Immature natural killer cell (primary cell): ENCODE measurements at regions not wholly inside any gene's neighbourhood (a gene's known extent, or its start where the extent isn't known, plus 50 kb on each side); places are given as distances from the start of the nearest gene placed in this dataset.

Experiments used
- DNase-seq, 3 donors: peaks; one replicate each; pipeline ENCODE4 v3.0.0; 2022; ENCODE audit warnings: mixed read lengths in 1 of 3
- H3K27ac Mint-ChIP-seq, 6 donors: one replicate each; pipeline ENCODE4 v1.8.0; 2020; ENCODE audit warnings: mixed read lengths in 6 of 6, mild to moderate bottlenecking in 5 of 6, inconsistent platforms in 4 of 6, moderate library complexity in 3 of 6
- H3K27me3 Mint-ChIP-seq, 3 donors: one replicate each; pipeline ENCODE4 v1.8.0; 2020 to 2021; ENCODE audit warnings: low read depth in 3 of 3, mild to moderate bottlenecking in 3 of 3, mixed read lengths in 3 of 3, moderate library complexity in 3 of 3, inconsistent platforms in 1 of 3
- H3K36me3 Mint-ChIP-seq, 3 donors: one replicate each; pipeline ENCODE4 v1.8.0; 2020; ENCODE audit warnings: mixed read lengths in 3 of 3, inconsistent platforms in 2 of 3, mild to moderate bottlenecking in 2 of 3
- H3K4me1 Mint-ChIP-seq, 2 donors: one replicate each; pipeline ENCODE4 v1.8.0; 2020; ENCODE audit warnings: inconsistent platforms in 2 of 2, mild to moderate bottlenecking in 2 of 2, mixed read lengths in 2 of 2, moderate library complexity in 1 of 2
- H3K4me3 Mint-ChIP-seq, 5 donors: one replicate each; pipeline ENCODE4 v1.8.0; 2020; ENCODE audit warnings: mild to moderate bottlenecking in 5 of 5, mixed read lengths in 5 of 5, inconsistent platforms in 3 of 5, moderate library complexity in 3 of 5
- H3K9me3 Mint-ChIP-seq, 6 donors: one replicate each; pipeline ENCODE4 v1.8.0; 2020; ENCODE audit warnings: mild to moderate bottlenecking in 6 of 6, mixed read lengths in 6 of 6, inconsistent platforms in 4 of 6, moderate library complexity in 3 of 6

DNA sequence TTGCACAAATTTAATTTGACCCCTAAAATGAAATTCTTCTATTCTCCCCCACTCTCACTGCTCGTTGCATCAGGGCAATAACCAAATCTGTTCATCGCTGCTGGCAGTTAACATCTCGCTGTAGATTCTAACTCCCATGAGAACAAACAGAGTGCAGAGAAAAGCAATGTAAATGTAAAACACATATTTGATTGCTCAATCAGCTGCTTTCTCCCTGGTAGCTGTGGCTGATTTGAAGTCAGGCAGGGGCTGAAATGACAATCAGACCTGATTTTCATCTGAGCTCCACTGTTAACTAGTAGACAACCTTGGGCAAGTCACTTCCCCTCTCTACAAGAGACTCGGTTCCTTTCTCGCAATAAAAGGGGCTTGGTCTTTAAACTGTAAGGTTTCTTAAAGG lies 119.8 kb upstream of the CPNE4 start:
- no peaks in the 10 kb centered on the region for H3K4me1 Mint-ChIP-seq
- H3K4me3 Mint-ChIP-seq: no peak overlapping the region
- no peaks in the 10 kb centered on the region for H3K36me3 Mint-ChIP-seq
- peaks cover 0 to 3% (median 1%) of the 10 kb centered on the region in 3 donors for H3K27me3 Mint-ChIP-seq
- DNase-seq: no peak
- H3K9me3 Mint-ChIP-seq: peaks cover 0 to 11% (median 0%) of the 10 kb centered on the region in 6 donors
- H3K27ac Mint-ChIP-seq: no peak overlapping the region

- H3K27me3 Mint-ChIP-seq: no peaks in the 10 kb centered on the region
- H3K36me3 Mint-ChIP-seq: no peaks in the 10 kb centered on the region
- H3K27ac Mint-ChIP-seq: no peak overlapping the region
- H3K4me1 Mint-ChIP-seq: no peaks in the 10 kb centered on the region
- no peak for DNase-seq
- H3K9me3 Mint-ChIP-seq: peaks cover 0 to 3% (median 0%) of the 10 kb centered on the region in 6 donors
- H3K4me3 Mint-ChIP-seq: no peak overlapping the region
These were observed 124.3 kb upstream of the CPNE4 start for GRCh38 chr3:132159145-132159544.

GRCh38 chr3:132160198-132160597 lies 125.4 kb upstream of the CPNE4 start:
- H3K27ac Mint-ChIP-seq: no peak overlapping the region
- no peak overlapping the region for H3K4me3 Mint-ChIP-seq
- peaks cover 0 to 4% (median 0%) of the 10 kb centered on the region in 6 donors for H3K9me3 Mint-ChIP-seq

GRCh38 chr3:132161608-132162007 lies 126.8 kb upstream of the CPNE4 start:
- Mint-ChIP-seq H3K9me3 (peaks cover 0 to 5% (median 3%) of the 10 kb centered on the region in 6 donors), H3K36me3 (no peaks in the 10 kb centered on the region), H3K27ac (no peak overlapping the region), H3K4me1 (no peaks in the 10 kb centered on the region), H3K27me3 (peaks cover 0 to 1% (median 0%) of the 10 kb centered on the region in 3 donors), H3K4me3 (no peak overlapping the region)
- DNase-seq: no peak

More at GRCh38 chr3:132160198-132160597, 125.4 kb upstream of the CPNE4 start:
- no peaks in the 10 kb centered on the region for H3K36me3 Mint-ChIP-seq
- H3K4me1 Mint-ChIP-seq: no peaks in the 10 kb centered on the region
- H3K27me3 Mint-ChIP-seq: no peaks in the 10 kb centered on the region
- DNase-seq: no peak

DNA sequence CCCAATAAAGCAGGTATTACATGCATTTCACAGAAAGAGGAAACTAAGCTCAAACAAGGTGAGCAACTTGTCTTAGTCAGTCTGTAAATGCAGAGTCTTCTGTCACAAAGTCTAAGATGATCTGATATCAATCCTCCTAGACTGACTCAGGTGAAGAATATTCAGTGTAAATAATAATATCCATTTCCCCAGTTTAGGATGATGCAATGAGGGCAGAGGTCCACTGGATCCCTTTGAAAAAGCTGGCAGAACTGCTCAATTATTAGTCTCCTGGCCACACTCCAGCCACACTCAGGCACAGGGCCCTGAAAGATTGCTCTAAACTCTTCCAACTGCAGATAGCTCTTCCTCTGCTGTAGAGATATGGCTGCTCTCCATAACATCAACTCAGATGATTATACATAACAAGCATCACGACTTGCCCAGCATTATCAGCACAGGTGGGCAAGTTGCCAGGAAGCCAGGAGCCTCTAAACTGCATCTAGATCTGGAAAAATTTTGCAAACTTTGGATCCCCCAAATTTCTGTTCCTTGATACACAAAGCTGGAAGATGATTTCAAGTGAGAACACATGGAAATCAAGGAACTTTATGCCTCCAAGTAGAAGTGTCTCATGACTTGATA lies 129.8 kb upstream of the CPNE4 start:
- Mint-ChIP-seq H3K9me3 (peaks cover 0 to 5% (median 3%) of the 10 kb centered on the region in 6 donors), H3K27me3 (peaks cover 0 to 1% (median 0%) of the 10 kb centered on the region in 3 donors), H3K4me3 (no peak overlapping the region), H3K4me1 (no peaks in the 10 kb centered on the region), H3K27ac (no peak overlapping the region), H3K36me3 (no peaks in the 10 kb centered on the region)
- no peak for DNase-seq

- Mint-ChIP-seq H3K9me3 (peaks cover 0 to 5% (median 2%) of the 10 kb centered on the region in 6 donors), H3K27ac (no peak overlapping the region), H3K4me1 (no peaks in the 10 kb centered on the region), H3K27me3 (peaks cover 0 to 2% (median 1%) of the 10 kb centered on the region in 3 donors), H3K4me3 (no peak overlapping the region), H3K36me3 (no peaks in the 10 kb centered on the region)
- DNase-seq: no peak
These were observed 133.1 kb upstream of the CPNE4 start for GRCh38 chr3:132167870-132168269.

DNA sequence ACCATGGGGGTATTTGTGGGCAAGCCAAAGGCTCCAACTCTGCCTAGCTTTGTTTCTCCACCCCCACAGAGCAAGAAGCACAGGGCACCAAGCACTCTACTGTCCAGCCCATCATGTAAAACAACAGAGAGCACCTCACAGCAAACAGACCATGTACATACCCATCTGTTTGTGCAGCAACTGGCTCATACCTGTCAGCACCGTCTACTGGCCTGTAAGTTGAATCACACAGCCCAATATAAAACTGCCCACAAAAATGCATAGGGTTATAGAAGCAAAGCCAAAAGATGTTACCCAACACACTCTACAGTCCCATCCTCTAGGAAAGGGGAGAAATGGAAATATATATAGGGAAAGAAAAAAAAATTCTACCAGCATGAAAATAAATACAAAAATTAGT lies 139.7 kb upstream of the CPNE4 start:
- Mint-ChIP-seq H3K27me3 (peaks cover 0 to 2% (median 1%) of the 10 kb centered on the region in 3 donors), H3K36me3 (no peaks in the 10 kb centered on the region)

DNA sequence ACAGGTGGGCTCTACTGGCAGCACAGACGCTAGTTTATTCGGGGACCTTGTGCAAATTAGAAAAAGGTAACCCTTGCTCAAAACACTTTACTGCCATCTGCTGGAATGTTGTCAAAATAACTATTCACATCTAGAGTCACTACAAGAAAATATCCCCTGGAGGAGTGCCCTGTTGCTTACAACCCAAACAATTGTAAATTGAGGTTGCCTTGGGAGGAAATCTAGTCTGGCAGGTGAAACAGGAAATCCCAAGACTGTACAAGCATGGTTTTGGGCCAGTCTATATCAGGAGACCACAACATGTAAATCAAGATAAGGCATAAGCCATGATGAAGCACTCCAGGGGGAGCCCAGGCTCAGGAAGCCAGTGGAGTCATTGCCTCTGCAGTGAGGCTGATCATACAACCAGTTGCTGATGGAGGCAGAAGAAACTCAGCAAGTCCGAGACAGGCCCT lies 136.8 kb upstream of the ACP3 start:
- Mint-ChIP-seq H3K36me3 (no peaks in the 10 kb centered on the region), H3K9me3 (no peaks in the 10 kb centered on the region), H3K4me3 (no peak overlapping the region), H3K4me1 (peaks cover 0 to 2% of the 10 kb centered on the region in 2 donors), H3K27me3 (peaks cover 0 to 3% (median 2%) of the 10 kb centered on the region in 3 donors), H3K27ac (no peak overlapping the region)
- DNase-seq: peak in 2 of 3 donors; percentile 4 to 21

More for the DNA sequence above, 139.7 kb upstream of the CPNE4 start:
- H3K9me3 Mint-ChIP-seq: no peaks in the 10 kb centered on the region
- H3K4me1 Mint-ChIP-seq: no peaks in the 10 kb centered on the region
- no peak for DNase-seq
- no peak overlapping the region for H3K4me3 Mint-ChIP-seq
- no peak overlapping the region for H3K27ac Mint-ChIP-seq

DNA sequence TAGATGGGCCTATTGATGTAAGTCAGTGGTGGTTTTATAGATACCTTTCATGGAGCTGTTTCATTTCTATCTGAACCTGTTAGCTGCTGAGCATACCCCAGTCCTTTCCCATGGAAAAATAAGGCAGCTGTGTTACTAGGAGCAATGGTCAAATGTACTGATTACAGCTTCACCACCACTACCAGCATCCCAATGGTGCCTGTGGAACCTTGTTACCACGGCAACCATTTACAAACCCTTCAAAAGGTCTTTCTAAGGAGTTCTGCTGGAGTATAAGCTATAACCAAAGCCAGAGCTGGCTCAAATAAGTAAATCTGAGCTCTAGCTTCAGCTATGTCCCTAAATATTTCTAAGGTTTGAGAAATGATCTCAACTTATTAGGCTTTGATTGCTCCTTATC lies 133.4 kb upstream of the ACP3 start:
- H3K9me3 Mint-ChIP-seq: peaks cover 0 to 2% (median 0%) of the 10 kb centered on the region in 6 donors
- H3K27ac Mint-ChIP-seq: no peak overlapping the region
- peaks cover 0 to 2% of the 10 kb centered on the region in 2 donors for H3K4me1 Mint-ChIP-seq
- peaks cover 0 to 4% (median 3%) of the 10 kb centered on the region in 3 donors for H3K27me3 Mint-ChIP-seq
- no peak for DNase-seq
- no peak overlapping the region for H3K4me3 Mint-ChIP-seq
- no peaks in the 10 kb centered on the region for H3K36me3 Mint-ChIP-seq

GRCh38 chr3:132187746-132188145 lies 129.5 kb upstream of the ACP3 start:
- peaks cover 0 to 3% (median 2%) of the 10 kb centered on the region in 3 donors for H3K27me3 Mint-ChIP-seq
- no peaks in the 10 kb centered on the region for H3K36me3 Mint-ChIP-seq
- no peak for DNase-seq
- H3K4me1 Mint-ChIP-seq: no peaks in the 10 kb centered on the region
- peaks cover 0 to 2% (median 0%) of the 10 kb centered on the region in 6 donors for H3K9me3 Mint-ChIP-seq
- no peak overlapping the region for H3K27ac Mint-ChIP-seq
- H3K4me3 Mint-ChIP-seq: no peak overlapping the region

DNA sequence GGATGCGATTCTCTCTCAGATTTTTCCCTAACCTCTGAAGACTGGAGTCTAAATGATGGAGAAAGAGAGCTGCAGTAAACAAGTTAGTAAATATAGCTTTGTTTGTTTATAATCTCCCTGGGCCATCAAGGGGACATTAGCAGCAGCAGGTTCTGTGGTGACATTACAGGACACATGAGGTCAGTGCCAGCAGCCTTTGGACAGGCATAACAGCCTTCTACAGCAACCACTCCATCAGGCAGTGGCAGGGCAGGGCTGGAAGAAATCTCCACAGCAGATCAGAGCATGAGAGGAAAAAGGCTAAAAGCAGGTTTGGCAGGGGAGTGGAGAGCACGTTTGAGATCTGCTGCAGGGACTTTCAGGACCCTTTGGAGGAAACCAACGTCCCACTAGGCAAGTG lies 127.6 kb upstream of the ACP3 start:
- H3K4me3 Mint-ChIP-seq: no peak overlapping the region
- no peak for DNase-seq
- no peaks in the 10 kb centered on the region for H3K36me3 Mint-ChIP-seq

DNA sequence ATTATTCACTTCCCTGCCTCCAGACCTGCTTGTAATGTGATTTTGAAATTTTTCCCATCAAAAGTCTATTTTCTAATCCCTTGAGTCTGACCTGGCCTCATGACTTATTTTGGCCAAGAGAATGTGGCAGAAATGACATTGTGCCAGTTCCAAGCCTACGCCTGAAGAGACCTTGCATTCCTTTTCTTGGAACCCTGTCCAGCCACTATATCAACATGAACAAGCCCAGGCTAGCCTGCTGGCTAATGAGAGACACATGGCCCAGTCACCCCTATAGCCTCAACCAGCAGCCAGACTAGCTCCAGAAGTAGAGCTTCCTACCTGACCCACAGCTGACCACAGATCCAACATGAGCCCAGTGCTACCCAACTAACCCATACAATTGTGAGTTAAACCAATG lies 121.1 kb upstream of the ACP3 start:
- Mint-ChIP-seq H3K4me3 (no peak overlapping the region), H3K4me1 (no peaks in the 10 kb centered on the region), H3K9me3 (peaks cover 0 to 9% (median 0%) of the 10 kb centered on the region in 6 donors), H3K36me3 (no peaks in the 10 kb centered on the region), H3K27me3 (peaks cover 0 to 8% (median 1%) of the 10 kb centered on the region in 3 donors), H3K27ac (no peak overlapping the region)
- DNase-seq: no peak

More for the DNA sequence above, 127.6 kb upstream of the ACP3 start:
- Mint-ChIP-seq H3K9me3 (peaks cover 0 to 5% (median 0%) of the 10 kb centered on the region in 6 donors), H3K4me1 (no peaks in the 10 kb centered on the region), H3K27me3 (peaks cover 0 to 2% (median 0%) of the 10 kb centered on the region in 3 donors), H3K27ac (no peak overlapping the region)

GRCh38 chr3:132198516-132198915 lies 118.7 kb upstream of the ACP3 start:
- no peak overlapping the region for H3K4me3 Mint-ChIP-seq
- no peaks in the 10 kb centered on the region for H3K36me3 Mint-ChIP-seq
- H3K27me3 Mint-ChIP-seq: peaks cover 0 to 10% (median 1%) of the 10 kb centered on the region in 3 donors
- peaks cover 0 to 9% (median 0%) of the 10 kb centered on the region in 6 donors for H3K9me3 Mint-ChIP-seq
- DNase-seq: no peak
- H3K27ac Mint-ChIP-seq: no peak overlapping the region
- H3K4me1 Mint-ChIP-seq: no peaks in the 10 kb centered on the region

GRCh38 chr3:132199451-132199850 lies 117.8 kb upstream of the ACP3 start:
- Mint-ChIP-seq H3K9me3 (peaks cover 0 to 6% (median 0%) of the 10 kb centered on the region in 6 donors), H3K36me3 (no peaks in the 10 kb centered on the region), H3K27ac (no peak overlapping the region), H3K4me1 (no peaks in the 10 kb centered on the region), H3K27me3 (peaks cover 0 to 10% (median 1%) of the 10 kb centered on the region in 3 donors), H3K4me3 (no peak overlapping the region)
- DNase-seq: no peak

DNA sequence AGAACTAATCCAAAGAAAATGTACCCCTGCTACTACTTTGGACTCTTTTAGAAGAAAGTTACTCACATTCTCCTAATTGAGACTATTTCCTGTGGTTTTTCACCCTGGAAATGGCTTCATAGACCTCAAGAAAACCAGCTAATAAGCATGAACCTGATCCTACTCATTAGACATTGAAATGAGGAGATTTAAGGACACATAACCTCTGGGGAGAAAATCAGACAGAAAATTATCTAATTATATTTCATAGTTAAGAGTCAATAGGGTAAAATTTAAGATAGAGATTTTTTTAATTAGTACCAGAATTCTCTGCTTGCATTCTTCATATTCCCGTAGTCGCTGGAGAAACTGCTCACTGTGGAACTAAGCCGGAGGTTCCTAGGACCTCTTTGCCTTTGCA lies 114.6 kb upstream of the ACP3 start:
- DNase-seq: no peak
- Mint-ChIP-seq H3K4me3 (no peak overlapping the region), H3K27me3 (peaks cover 0 to 11% (median 0%) of the 10 kb centered on the region in 3 donors), H3K9me3 (peaks cover 0 to 4% (median 0%) of the 10 kb centered on the region in 6 donors), H3K36me3 (no peaks in the 10 kb centered on the region), H3K27ac (no peak overlapping the region), H3K4me1 (no peaks in the 10 kb centered on the region)
